ENCODE measurements at regions not wholly inside any gene's neighbourhood (a gene's known extent, or its start where the extent isn't known, plus 50 kb on each side); places are given as distances from the start of the nearest gene placed in this dataset.

GRCh38 chr14:104359301-104359968 lies 220.1 kb upstream of the C14orf180 start:
- DNase-seq = no peak

GRCh38 chr14:104359969-104360442 lies 219.6 kb upstream of the C14orf180 start:
- DNase-seq = no peak

GRCh38 chr14:104360501-104360900 lies 219.1 kb upstream of the C14orf180 start:
- no peak for DNase-seq

- DNase-seq = no peak
Measured at GRCh38 chr14:104361101-104361591, 218.4 kb upstream of the C14orf180 start.

GRCh38 chr14:104361921-104362681 lies 217.5 kb upstream of the C14orf180 start:
- DNase-seq = no peak

GRCh38 chr14:104362761-104363605 lies 216.6 kb upstream of the C14orf180 start:
- DNase-seq = no peak

GRCh38 chr14:104363891-104364760 lies 215.4 kb upstream of the C14orf180 start:
- DNase-seq = no peak

- no peak for DNase-seq
Measured at GRCh38 chr14:104364830-104365229, 214.7 kb upstream of the C14orf180 start.

GRCh38 chr14:104366931-104367865 lies 212.4 kb upstream of the C14orf180 start:
- DNase-seq = no peak

- no peak for DNase-seq
Measured at GRCh38 chr14:104367866-104368750, 211.5 kb upstream of the C14orf180 start.

- DNase-seq = no peak
Measured at GRCh38 chr14:104368751-104369100, 210.8 kb upstream of the C14orf180 start.

GRCh38 chr14:104369208-104369607 lies 210.4 kb upstream of the C14orf180 start:
- DNase-seq = no peak

GRCh38 chr14:104370256-104370870 lies 209.2 kb upstream of the C14orf180 start:
- peak; percentile 73 for DNase-seq

- no peak for DNase-seq
Measured at GRCh38 chr14:104371031-104371430, 208.5 kb upstream of the C14orf180 start.

- DNase-seq = no peak
Measured at GRCh38 chr14:104371917-104372316, 207.6 kb upstream of the C14orf180 start.

GRCh38 chr14:104372390-104373054 lies 207.0 kb upstream of the C14orf180 start:
- no peak for DNase-seq

GRCh38 chr14:104373055-104373854 lies 206.3 kb upstream of the C14orf180 start:
- no peak for DNase-seq
